Endodermal cell (in vitro differentiated cells): ENCODE measurements at regions not wholly inside any gene's neighbourhood (a gene's known extent, or its start where the extent isn't known, plus 50 kb on each side); places are given as distances from the start of the nearest gene placed in this dataset.

Experiments
- DNase-seq: peaks from one replicate; pipeline ENCODE4 v3.0.0-alpha.2; 2017
- H3K27ac ChIP-seq: 2 replicates; pipeline ENCODE4 v1.5.1; 2013; ENCODE audit warnings: mild to moderate bottlenecking, low read depth, low read length, moderate library complexity
- H3K27me3 ChIP-seq: 2 replicates; pipeline ENCODE4 v1.6.1; 2013; ENCODE audit warnings: mild to moderate bottlenecking, low read length, moderate library complexity; ENCODE audit not compliant: insufficient read depth, control insufficient read depth, poor library complexity, severe bottlenecking
- H3K36me3 ChIP-seq: 2 replicates; pipeline ENCODE4 v1.7.0; 2013; ENCODE audit warnings: mild to moderate bottlenecking, low read length, moderate library complexity; ENCODE audit not compliant: control insufficient read depth, insufficient read depth
- H3K4me1 ChIP-seq: one replicate; pipeline ENCODE4 v1.7.0; 2013; ENCODE audit warnings: low read length; ENCODE audit not compliant: control insufficient read depth, insufficient read depth
- H3K4me3 ChIP-seq: 2 replicates; pipeline ENCODE4 v1.5.1; 2013; ENCODE audit warnings: mild to moderate bottlenecking, low read length, moderate library complexity
- H3K9ac ChIP-seq: 2 replicates; pipeline ENCODE4 v1.6.1; 2013; ENCODE audit warnings: mild to moderate bottlenecking, low read length, moderate library complexity; ENCODE audit not compliant: poor library complexity, severe bottlenecking; ENCODE audit errors: extremely low read depth
- H3K9me3 ChIP-seq: 2 replicates; pipeline ENCODE4 v1.6.1; 2013; ENCODE audit warnings: mild to moderate bottlenecking, low read length, moderate library complexity; ENCODE audit not compliant: control insufficient read depth
- H3K27ac Mint-ChIP-seq: 2 replicates; pipeline ENCODE4 v1.8.0; 2020; ENCODE audit warnings: mixed read lengths
- H3K27me3 Mint-ChIP-seq: 2 replicates; pipeline ENCODE4 v1.8.0; 2021; ENCODE audit warnings: mild to moderate bottlenecking, mixed read lengths; ENCODE audit not compliant: insufficient read depth
- H3K36me3 Mint-ChIP-seq: 2 replicates; pipeline ENCODE4 v1.8.0; 2020; ENCODE audit warnings: low read depth, mixed read lengths
- H3K4me1 Mint-ChIP-seq: 2 replicates; pipeline ENCODE4 v1.8.0; 2020; ENCODE audit warnings: mixed read lengths
- H3K4me3 Mint-ChIP-seq: 2 replicates; pipeline ENCODE4 v1.8.0; 2020; ENCODE audit warnings: mild to moderate bottlenecking, moderate library complexity, mixed read lengths
- H3K9me3 Mint-ChIP-seq: 2 replicates; pipeline ENCODE4 v1.8.0; 2020; ENCODE audit warnings: mild to moderate bottlenecking, mixed read lengths
- CTCF ChIP-seq: fragments of 200-600 bp; sonication (generic); conservative IDR thresholded peaks from 2 replicates; pipeline ENCODE4 v1.5.0; 2021; ENCODE audit warnings: antibody characterized with exemption, mild to moderate bottlenecking
- WGBS, 2 experiments: methylation state at CpG; one replicate each; pipeline versions ENCODE4 v1.1.5 to v1.1.7; 2013; ENCODE audit warnings: missing lambda C conversion rate in 2 of 2, mixed read lengths in 1 of 2; ENCODE audit not compliant: insufficient coverage in 1 of 2, insufficient read length in 1 of 2; 5-methylcytosine and 5-hydroxymethylcytosine counted together

- H3K36me3 Mint-ChIP-seq = no peaks in the 10 kb centered on the region
These were observed 512.2 kb upstream of the INTU start for GRCh38 chr4:127120441-127121090.

GRCh38 chr4:127124919-127125318, 507.8 kb upstream of the INTU start:
- H3K27ac ChIP-seq = no peak overlapping the region
- no peak overlapping the region for H3K27ac Mint-ChIP-seq
- H3K4me1 Mint-ChIP-seq = peaks cover 7% of the 10 kb centered on the region
- no peaks in the 10 kb centered on the region for H3K27me3 Mint-ChIP-seq
- no peak overlapping the region for H3K9ac ChIP-seq
- H3K36me3 ChIP-seq = no peaks in the 10 kb centered on the region
- peaks cover 14% of the 10 kb centered on the region for H3K9me3 Mint-ChIP-seq
- peaks cover 11% of the 10 kb centered on the region for H3K9me3 ChIP-seq
- H3K4me1 ChIP-seq = no peaks in the 10 kb centered on the region
- TF ChIP-seq CTCF = peak; percentile 51
- H3K4me3 ChIP-seq = no peak overlapping the region
- no peak overlapping the region for H3K4me3 Mint-ChIP-seq
- WGBS, 2 experiments = 88 to 100% methylated on average over 1 of the region's 2 CpGs
- no peak for DNase-seq
- no peaks in the 10 kb centered on the region for H3K36me3 Mint-ChIP-seq
- H3K27me3 ChIP-seq = no peaks in the 10 kb centered on the region

More at GRCh38 chr4:127120441-127121090, 512.2 kb upstream of the INTU start:
- DNase-seq = no peak
- Mint-ChIP-seq H3K27me3 (no peaks in the 10 kb centered on the region), H3K27ac (no peak overlapping the region), H3K4me3 (no peak overlapping the region), H3K9me3 (peaks cover 14% of the 10 kb centered on the region), H3K4me1 (peaks cover 18% of the 10 kb centered on the region)
- Histone ChIP-seq H3K4me1 (peaks cover 3% of the 10 kb centered on the region), H3K4me3 (peak overlapping the region; percentile 11), H3K9me3 (peaks cover 11% of the 10 kb centered on the region), H3K9ac (no peak overlapping the region), H3K27ac (no peak overlapping the region), H3K27me3 (no peaks in the 10 kb centered on the region), H3K36me3 (no peaks in the 10 kb centered on the region)
- no peak for TF ChIP-seq CTCF
- 81 to 86% methylated on average over 3 to 11 of the region's 11 CpGs for WGBS, 2 experiments

- Histone ChIP-seq H3K27me3 (no peaks in the 10 kb centered on the region), H3K9me3 (peaks cover 11% of the 10 kb centered on the region), H3K36me3 (no peaks in the 10 kb centered on the region), H3K27ac (no peak overlapping the region), H3K4me1 (no peaks in the 10 kb centered on the region), H3K4me3 (no peak overlapping the region), H3K9ac (no peak overlapping the region)
- Mint-ChIP-seq H3K36me3 (no peaks in the 10 kb centered on the region), H3K27ac (no peak overlapping the region), H3K4me3 (no peak overlapping the region), H3K9me3 (peaks cover 14% of the 10 kb centered on the region), H3K4me1 (no peaks in the 10 kb centered on the region), H3K27me3 (no peaks in the 10 kb centered on the region)
- no peak for DNase-seq
- WGBS, 2 experiments = 88% methylated on average over 1 of the region's 1 CpG; no CpG with 5 or more reads in 1 of the 2 experiments
- TF ChIP-seq CTCF = no peak
These were observed 506.0 kb upstream of the INTU start for GRCh38 chr4:127126718-127127117.
